ENCODE measurements at regions not wholly inside any gene's neighbourhood (a gene's known extent, or its start where the extent isn't known, plus 50 kb on each side); places are given as distances from the start of the nearest gene placed in this dataset.

- no peak for DNase-seq
Measured at GRCh38 chr10:113219446-113219845, 269.4 kb downstream of the TCF7L2 start.

GRCh38 chr10:113221756-113222168 lies 271.7 kb downstream of the TCF7L2 start:
- DNase-seq, result peak; percentile 27

- peak; percentile 27 for DNase-seq
Measured at GRCh38 chr10:113222207-113222606, 272.2 kb downstream of the TCF7L2 start.

GRCh38 chr10:113225364-113225763 lies 275.3 kb downstream of the TCF7L2 start:
- DNase-seq, result no peak

GRCh38 chr10:113225903-113226302 lies 275.9 kb downstream of the TCF7L2 start:
- no peak for DNase-seq

GRCh38 chr10:113226399-113226798 lies 276.4 kb downstream of the TCF7L2 start:
- DNase-seq, result no peak

- DNase-seq, result no peak
Measured at GRCh38 chr10:113226831-113227445, 276.9 kb downstream of the TCF7L2 start.

GRCh38 chr10:113228530-113228929 lies 278.5 kb downstream of the TCF7L2 start:
- DNase-seq, result no peak

GRCh38 chr10:113230011-113230610 lies 280.1 kb downstream of the TCF7L2 start:
- no peak for DNase-seq

- DNase-seq, result no peak
Measured at GRCh38 chr10:113232928-113233511, 283.0 kb downstream of the TCF7L2 start.

GRCh38 chr10:113234481-113234880 lies 284.4 kb downstream of the TCF7L2 start:
- no peak for DNase-seq

GRCh38 chr10:113235508-113235907 lies 285.5 kb downstream of the TCF7L2 start:
- DNase-seq, result no peak

GRCh38 chr10:113236998-113237397 lies 287.0 kb downstream of the TCF7L2 start:
- peak; percentile 66 for DNase-seq

- no peak for DNase-seq
Measured at GRCh38 chr10:113239566-113240350, 289.7 kb downstream of the TCF7L2 start.

- DNase-seq, result no peak
Measured at GRCh38 chr10:113240736-113241135, 290.7 kb downstream of the TCF7L2 start.

GRCh38 chr10:113241599-113242360 lies 291.7 kb downstream of the TCF7L2 start:
- no peak for DNase-seq

GRCh38 chr10:113243311-113243710 lies 293.3 kb downstream of the TCF7L2 start:
- DNase-seq, result no peak

- no peak for DNase-seq
Measured at GRCh38 chr10:113244750-113245149, 294.7 kb downstream of the TCF7L2 start.

GRCh38 chr10:113245286-113245685 lies 295.2 kb downstream of the TCF7L2 start:
- DNase-seq, result no peak

- no peak for DNase-seq
Measured at GRCh38 chr10:113247050-113247449, 297.0 kb downstream of the TCF7L2 start.

GRCh38 chr10:113252650-113253618 lies 299.9 kb upstream of the HABP2 start:
- DNase-seq, result peak; percentile 62

Measured in NCI-H2227 treated with DMSO at 0.1 percent for 48 hours (cell line).